Fibroblast of lung (primary cell): ENCODE measurements at regions not wholly inside any gene's neighbourhood (a gene's known extent, or its start where the extent isn't known, plus 50 kb on each side); places are given as distances from the start of the nearest gene placed in this dataset.

Experiments
- EZH2 ChIP-seq: IDR thresholded peaks from 2 replicates; pipeline ENCODE4 v1.5.1; 2012; ENCODE audit warnings: low read length, control low read depth, mild to moderate bottlenecking; ENCODE audit errors: missing control alignments
- TF ChIP-seq, protein P1 (sequence below), 2 donors: IDR thresholded peaks in 1 of 2; conservative IDR thresholded peaks in 1 of 2; 1 replicate in 1 of 2; 2 replicates in 1 of 2; pipeline ENCODE4 v1.5.1; 2011 to 2012; ENCODE audit warnings: low read length in 2 of 2, control low read depth in 1 of 2, inconsistent platforms in 1 of 2, low read depth in 1 of 2, mild to moderate bottlenecking in 1 of 2

GRCh38 chrX:1093586-1094421 lies 118.6 kb downstream of the CRLF2 start:
- no peak for TF ChIP-seq EZH2
- TF ChIP-seq, protein P1, sequence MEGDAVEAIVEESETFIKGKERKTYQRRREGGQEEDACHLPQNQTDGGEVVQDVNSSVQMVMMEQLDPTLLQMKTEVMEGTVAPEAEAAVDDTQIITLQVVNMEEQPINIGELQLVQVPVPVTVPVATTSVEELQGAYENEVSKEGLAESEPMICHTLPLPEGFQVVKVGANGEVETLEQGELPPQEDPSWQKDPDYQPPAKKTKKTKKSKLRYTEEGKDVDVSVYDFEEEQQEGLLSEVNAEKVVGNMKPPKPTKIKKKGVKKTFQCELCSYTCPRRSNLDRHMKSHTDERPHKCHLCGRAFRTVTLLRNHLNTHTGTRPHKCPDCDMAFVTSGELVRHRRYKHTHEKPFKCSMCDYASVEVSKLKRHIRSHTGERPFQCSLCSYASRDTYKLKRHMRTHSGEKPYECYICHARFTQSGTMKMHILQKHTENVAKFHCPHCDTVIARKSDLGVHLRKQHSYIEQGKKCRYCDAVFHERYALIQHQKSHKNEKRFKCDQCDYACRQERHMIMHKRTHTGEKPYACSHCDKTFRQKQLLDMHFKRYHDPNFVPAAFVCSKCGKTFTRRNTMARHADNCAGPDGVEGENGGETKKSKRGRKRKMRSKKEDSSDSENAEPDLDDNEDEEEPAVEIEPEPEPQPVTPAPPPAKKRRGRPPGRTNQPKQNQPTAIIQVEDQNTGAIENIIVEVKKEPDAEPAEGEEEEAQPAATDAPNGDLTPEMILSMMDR (conservative IDR thresholded peaks at IDR 0.05 in 1 of 2, IDR thresholded peaks at IDR 0.05 in 1 of 2; ENCODE audit: low read depth in 1 of 2, low read length in 2 of 2), result no peak
